AG09309 (cell line): ENCODE measurements at regions not wholly inside any gene's neighbourhood (a gene's known extent, or its start where the extent isn't known, plus 50 kb on each side); places are given as distances from the start of the nearest gene placed in this dataset.
A peak's percentile ranks its signal among the peaks of the same experiment; 100 is the strongest.

Experiments
- DNase-seq: peaks from one replicate; pipeline ENCODE4 v3.0.0-alpha.2; 2010; ENCODE audit warnings: low read depth
- H3K4me3 ChIP-seq: 2 replicates; pipeline ENCODE4 v1.5.1; 2011; ENCODE audit warnings: mild to moderate bottlenecking, low read depth, low read length, moderate library complexity; ENCODE audit not compliant: control insufficient read depth
- CTCF ChIP-seq: IDR thresholded peaks from 2 replicates; pipeline ENCODE4 v1.5.1; 2011; ENCODE audit warnings: mild to moderate bottlenecking, low read depth, low read length, inconsistent platforms; ENCODE audit not compliant: insufficient read depth, control insufficient read depth; ENCODE audit errors: missing control alignments

- H3K4me3 ChIP-seq = peak overlapping the region; percentile 52
- DNase-seq = no peak
- no peak for TF ChIP-seq CTCF
Measured at GRCh38 chrX:40174854-40175510, 77.2 kb upstream of the BCOR start.

DNA sequence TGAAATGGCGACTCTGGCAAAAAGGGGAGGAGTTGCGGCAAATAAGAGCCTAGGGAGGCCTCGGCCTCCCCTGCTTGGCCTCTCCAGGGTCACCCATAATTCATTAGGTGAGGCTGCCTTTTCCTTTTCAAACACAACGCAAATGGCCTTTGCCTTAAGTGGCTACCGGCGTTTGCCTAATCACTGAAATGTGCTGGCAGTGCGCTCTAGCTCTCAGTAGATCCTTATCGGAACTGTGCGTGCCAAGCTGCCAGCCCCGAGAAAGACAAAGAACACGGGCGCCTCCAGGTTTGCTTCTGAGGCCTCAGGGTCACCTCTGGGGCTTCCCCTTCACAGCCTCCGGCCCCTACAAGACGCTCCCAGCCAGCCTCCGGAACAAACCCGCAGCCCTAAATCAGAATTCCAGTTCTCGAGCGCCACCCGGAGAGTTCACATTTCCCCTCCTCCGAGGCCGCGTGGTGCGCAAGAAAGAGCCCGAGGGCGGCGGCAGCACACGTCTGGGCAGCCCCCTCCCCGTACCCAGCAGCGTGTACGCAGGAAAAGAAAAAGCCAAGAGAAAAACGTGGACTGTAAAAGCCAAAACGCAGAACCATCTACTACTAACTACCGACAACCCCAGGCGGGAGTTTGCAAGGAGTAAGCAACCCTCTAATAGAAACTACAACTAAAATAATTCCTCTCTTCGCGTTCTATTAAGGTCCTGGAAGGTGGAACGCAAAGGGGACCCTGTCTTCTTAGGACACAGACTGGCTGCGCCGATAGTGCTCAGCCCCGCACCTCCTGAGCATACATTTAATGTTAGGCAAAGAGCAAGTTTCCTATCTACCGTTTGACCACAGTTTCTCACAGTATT lies 76.5 kb upstream of the BCOR start:
- no peak for TF ChIP-seq CTCF
- DNase-seq = no peak
- H3K4me3 ChIP-seq = no peak overlapping the region

DNA sequence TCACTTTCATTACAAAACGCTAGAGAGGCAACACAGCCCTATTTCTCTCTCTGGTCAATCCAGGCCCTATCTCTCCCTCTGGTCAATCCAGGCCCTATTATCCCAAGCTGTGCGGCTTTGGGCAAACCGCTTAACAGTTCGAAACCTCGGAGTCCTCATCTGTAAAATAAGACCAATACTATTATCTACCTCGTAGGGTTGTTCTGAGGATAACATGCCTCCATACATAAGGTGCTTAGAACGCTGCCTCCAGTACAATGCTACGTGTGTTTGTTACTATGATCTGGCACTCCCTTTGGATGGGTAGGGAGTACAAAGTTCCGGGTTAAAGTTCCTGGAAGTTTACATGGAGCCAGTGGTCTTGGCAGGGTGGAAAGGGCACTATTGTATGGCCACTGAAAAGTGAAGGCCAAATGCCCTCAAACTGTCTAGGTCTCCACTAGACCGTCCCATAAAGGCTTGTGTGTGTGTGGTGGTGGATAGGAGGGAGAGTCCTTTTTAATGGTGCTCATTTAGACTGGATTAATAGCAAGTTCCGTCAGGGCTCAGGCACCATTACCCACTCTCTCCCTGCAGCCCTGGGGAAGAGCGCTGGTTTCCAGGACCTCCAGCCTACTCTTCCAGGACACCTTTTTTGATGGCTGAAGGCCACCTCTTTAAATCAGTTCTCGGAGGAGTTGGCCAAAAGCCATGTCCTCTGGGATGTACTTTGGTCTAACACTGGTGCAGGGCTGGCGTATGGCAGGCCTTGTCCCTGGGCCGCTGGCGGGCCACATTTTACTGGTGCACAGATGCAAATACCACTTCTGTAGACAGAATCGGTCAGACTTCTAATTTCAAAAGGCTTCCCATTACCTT lies 75.6 kb upstream of the BCOR start:
- H3K4me3 ChIP-seq = no peak overlapping the region
- no peak for DNase-seq
- TF ChIP-seq CTCF = no peak

DNA sequence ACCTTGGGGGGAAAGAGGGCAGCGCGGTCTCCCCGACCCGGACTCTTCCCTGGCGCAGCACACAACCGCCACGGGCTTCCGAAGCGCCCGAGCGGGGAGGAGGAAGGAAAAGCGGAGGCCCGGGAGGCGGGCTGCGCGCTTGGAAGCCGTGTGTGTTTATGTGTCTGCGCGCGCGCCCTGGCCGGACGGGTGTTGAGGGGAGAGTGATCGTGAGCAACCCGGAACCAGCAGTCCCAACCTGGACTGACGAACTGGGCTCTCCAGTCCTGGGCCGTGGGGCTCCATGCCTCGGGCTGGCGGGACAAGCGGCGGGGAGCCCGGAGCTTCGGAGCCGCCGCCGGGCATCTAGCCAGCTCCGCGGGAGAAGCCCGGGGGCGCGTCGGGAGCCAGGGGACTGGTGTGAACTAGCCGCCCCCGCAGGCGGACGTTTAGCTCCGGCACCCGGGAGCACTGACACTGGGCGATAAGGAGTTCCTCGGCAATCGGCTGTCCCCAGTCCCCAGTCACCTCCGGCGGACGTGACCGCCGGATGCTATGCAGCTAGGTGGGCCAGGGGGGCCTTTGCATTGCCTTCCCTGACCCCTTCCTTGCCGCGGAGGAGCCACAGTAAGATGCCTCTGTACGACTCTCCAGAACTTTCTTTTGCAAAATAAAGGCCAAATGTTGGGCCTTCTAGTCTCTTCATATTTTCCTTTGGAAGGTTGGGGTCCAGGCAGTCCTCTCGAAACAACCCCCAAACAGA lies 74.8 kb upstream of the BCOR start:
- no peak for DNase-seq
- H3K4me3 ChIP-seq = peak overlapping the region; percentile 44
- no peak for TF ChIP-seq CTCF

DNA sequence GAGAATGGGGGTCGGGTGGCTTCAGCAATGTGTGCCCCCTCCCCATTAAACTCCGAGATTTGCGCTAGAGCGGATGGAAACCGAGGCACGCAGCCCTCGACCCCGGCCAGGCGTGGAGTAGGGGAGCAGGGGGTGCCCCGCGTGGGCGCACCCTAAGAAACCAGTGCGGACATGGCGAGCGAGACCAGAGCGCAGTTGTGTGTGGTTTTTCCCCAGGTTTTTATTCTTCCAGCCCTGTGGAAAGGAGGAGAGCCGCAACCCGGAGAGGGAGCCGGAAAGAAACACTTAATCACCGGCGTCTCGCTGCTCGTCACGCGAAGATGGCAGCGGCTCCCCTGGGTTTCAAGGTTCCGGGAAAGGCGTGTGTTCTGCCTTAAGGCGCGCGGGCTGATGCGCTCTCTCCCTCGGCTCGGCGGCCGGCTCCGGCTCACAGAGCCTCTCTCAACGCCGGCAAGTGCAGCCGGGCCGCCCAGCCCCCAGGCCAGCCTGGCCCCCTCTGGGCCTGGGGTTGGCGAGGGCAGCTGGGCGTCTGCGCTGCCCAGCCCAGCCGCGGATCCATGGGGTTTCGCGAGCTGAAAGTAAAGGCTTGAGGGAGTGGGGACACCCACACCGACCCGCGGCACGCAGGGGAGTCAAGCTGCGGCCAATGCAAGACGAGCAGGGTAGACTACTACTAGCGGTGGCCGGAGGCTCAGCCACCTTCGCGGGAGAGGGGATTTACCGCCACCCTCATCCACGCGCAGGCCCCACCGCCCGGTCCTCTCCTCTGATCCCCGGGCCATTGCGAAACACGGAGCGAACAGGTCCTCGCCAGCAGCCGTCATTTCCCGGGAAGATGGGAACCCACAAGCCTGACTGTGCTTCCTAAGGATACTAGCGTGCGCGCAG lies 74.0 kb upstream of the BCOR start:
- peak overlapping the region; percentile 44 for H3K4me3 ChIP-seq
- TF ChIP-seq CTCF = no peak
- no peak for DNase-seq
